Epithelial cell of esophagus (primary cell): ENCODE measurements at regions not wholly inside any gene's neighbourhood (a gene's known extent, or its start where the extent isn't known, plus 50 kb on each side); places are given as distances from the start of the nearest gene placed in this dataset.

Experiments used
- DNase-seq: peaks from one replicate; pipeline ENCODE4 v3.0.0; 2010; ENCODE audit warnings: low read depth
- H3K4me3 ChIP-seq: 2 replicates; pipeline ENCODE4 v1.5.1; 2011; ENCODE audit warnings: mild to moderate bottlenecking, low read length, control low read depth
- TF ChIP-seq, protein P1 (sequence below): IDR thresholded peaks from 2 replicates; pipeline ENCODE4 v1.5.1; 2011; ENCODE audit warnings: low read depth, mild to moderate bottlenecking, low read length, control low read depth, inconsistent platforms; ENCODE audit not compliant: insufficient read depth; ENCODE audit errors: missing control alignments

DNA sequence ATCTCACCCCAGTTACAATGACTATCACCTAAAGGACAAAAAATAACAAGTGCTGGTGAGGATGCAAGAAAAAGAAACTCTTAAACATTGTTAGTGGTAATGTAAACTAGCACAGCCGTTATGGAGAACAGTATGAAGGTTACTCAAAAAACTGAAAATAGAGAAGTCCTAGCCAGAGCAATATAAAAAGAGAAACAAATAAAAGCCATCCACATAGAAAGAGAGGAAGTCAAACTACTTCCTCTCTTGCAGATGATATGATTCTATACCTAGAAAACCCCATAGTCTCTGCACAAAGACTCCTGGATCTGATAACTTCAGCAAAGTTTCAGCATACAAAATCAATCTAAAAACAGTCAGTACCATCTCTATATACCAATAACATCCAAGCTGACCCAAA is 221.5 kb upstream of the FAM174A start:
- TF ChIP-seq, protein P1, sequence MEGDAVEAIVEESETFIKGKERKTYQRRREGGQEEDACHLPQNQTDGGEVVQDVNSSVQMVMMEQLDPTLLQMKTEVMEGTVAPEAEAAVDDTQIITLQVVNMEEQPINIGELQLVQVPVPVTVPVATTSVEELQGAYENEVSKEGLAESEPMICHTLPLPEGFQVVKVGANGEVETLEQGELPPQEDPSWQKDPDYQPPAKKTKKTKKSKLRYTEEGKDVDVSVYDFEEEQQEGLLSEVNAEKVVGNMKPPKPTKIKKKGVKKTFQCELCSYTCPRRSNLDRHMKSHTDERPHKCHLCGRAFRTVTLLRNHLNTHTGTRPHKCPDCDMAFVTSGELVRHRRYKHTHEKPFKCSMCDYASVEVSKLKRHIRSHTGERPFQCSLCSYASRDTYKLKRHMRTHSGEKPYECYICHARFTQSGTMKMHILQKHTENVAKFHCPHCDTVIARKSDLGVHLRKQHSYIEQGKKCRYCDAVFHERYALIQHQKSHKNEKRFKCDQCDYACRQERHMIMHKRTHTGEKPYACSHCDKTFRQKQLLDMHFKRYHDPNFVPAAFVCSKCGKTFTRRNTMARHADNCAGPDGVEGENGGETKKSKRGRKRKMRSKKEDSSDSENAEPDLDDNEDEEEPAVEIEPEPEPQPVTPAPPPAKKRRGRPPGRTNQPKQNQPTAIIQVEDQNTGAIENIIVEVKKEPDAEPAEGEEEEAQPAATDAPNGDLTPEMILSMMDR, result no peak
- DNase-seq, result no peak
- H3K4me3 ChIP-seq, result no peak overlapping the region

DNA sequence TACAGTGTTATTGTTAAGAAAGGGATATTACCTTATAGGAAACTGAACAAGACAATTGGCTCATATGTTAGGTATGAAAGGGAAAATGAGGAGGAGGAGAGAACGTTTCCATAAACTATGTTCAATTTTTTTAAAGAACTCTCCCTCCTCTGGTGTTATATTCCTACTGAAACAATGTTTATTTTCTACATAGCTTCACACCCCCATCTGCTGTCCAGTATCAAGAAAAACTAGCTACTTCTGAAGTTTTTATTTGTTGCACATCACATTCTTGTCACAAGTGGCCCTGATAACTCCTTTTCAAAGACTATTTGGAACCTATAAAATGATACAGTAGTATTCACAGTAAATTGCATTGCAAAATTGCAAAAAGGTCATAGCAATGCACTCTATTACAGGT is 223.4 kb upstream of the FAM174A start:
- DNase-seq, result peak; percentile 8
- no peak overlapping the region for H3K4me3 ChIP-seq
- TF ChIP-seq, protein P1, result no peak

DNA sequence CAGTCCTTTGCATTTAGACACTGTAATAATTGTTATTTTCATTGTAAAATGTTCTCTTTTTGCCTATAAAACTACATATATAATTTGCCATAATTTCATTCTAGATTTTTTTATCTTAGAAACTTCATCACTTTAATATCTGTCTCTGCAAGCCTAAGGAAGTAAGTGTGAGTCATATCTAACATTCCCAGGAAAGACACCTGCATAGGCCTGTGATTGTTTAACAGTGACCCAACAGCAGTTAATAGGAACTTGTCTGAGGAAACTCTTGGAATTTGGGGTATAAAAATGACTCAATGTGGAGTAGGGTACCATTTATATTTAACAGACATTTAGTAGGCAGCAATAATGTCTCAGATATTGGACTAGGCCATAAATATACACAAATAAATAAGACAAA is 229.2 kb upstream of the FAM174A start:
- TF ChIP-seq, protein P1, result no peak
- peak; percentile 50 for DNase-seq
- H3K4me3 ChIP-seq, result no peak overlapping the region

DNA sequence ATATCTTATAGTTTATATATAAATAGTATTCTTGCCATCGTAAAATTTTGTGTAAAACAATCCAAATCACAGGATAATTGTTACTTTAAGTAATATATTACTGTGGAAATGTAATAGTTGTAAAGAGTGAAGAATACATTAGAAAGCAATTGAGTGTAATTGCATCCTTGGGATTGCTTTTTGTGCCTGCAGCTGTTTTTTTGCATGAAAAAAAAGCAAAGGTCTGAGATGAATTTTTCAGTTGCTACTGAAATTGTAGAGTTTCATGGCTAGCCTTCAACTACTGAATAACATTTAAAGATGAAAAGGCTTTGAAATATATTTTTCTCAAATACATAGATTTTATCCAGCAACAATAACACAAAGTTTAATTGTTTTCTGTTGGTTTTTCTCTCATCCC is 232.0 kb upstream of the FAM174A start:
- TF ChIP-seq, protein P1, result no peak
- DNase-seq, result no peak
- H3K4me3 ChIP-seq, result no peak overlapping the region

DNA sequence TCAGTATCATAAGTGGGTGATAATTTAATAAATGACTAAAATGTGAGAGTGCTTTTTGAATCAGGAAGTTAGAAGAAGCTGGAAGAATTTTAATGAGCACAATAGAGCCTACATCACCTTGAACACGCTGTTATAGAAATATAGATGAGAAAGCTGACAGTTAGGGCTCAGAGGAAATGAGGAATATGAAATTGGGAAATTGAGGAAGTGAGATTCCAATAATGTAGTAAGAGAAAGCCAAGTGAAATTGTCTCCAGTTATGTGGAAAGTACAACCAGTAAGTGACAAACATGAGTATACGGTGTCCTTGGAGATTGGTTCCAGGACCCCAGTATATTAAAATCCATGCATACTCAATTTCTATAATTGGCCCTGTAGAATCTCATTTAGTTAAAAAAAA is 235.9 kb upstream of the FAM174A start:
- DNase-seq, result no peak
- H3K4me3 ChIP-seq, result no peak overlapping the region
- TF ChIP-seq, protein P1, result no peak

DNA sequence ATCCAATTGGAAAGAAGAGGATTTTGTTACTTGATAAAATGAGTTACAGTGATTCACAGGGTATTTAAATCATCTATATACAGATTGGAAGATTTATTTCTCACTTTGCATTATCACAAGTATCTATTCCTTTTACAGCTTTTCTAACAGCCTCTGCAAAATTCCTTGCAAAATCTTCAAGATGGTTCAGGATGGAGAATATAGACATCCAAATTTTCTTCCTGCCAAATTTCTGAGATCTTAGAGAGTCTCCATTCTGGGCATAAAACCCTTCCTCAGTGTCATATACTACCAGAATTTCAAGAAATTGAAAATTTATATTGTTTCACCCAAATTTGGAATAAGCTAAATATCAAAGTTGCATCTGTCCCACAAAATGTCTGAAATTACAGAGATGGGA is 259.1 kb upstream of the FAM174A start:
- no peak overlapping the region for H3K4me3 ChIP-seq
- no peak for DNase-seq
- TF ChIP-seq, protein P1, result no peak

DNA sequence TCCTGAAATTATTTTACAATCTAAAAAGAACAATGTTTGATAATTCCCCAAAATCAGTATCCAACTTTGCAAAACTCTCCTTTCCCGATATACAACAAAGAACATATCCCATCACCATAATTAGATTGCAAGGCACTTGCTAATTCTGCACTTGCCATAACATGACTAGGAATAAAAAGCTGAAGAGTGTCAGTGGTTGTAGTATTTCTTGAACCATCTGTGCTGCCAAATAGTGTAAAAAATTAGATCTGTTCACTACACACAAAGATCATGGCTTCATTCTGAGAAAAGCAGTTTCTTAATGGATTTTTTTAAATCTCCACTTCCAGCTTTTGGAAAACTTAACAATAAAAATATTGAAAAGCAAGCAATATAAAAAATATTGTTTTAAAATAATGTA is 259.5 kb upstream of the FAM174A start:
- TF ChIP-seq, protein P1, result no peak
- H3K4me3 ChIP-seq, result no peak overlapping the region
- DNase-seq, result no peak
